ENCODE measurements at regions not wholly inside any gene's neighbourhood (a gene's known extent, or its start where the extent isn't known, plus 50 kb on each side); places are given as distances from the start of the nearest gene placed in this dataset.

- peaks cover 2% of the 10 kb centered on the region for H3K4me1 Mint-ChIP-seq
- H3K27ac Mint-ChIP-seq: no peak overlapping the region
- no peaks in the 10 kb centered on the region for H3K36me3 Mint-ChIP-seq (ENCODE audit: low read depth)
- H3K9me3 Mint-ChIP-seq: no peaks in the 10 kb centered on the region
- no peak overlapping the region for H3K4me3 Mint-ChIP-seq
- no peak for DNase-seq
- ChIA-PET POLR2A (no interaction called here), CTCF (interaction anchor here (1.8 to 2.8 kb wide), 2 partner anchors 45 to 611 kb away, joined by 4 to 12 read pairs; no protein-coding TSS in a partner anchor)
- H3K27me3 Mint-ChIP-seq: peaks cover 10% of the 10 kb centered on the region
Measured at GRCh38 chr1:60977661-60978060, 104.7 kb upstream of the NFIA start.

GRCh38 chr1:60974524-60975372 is 107.6 kb upstream of the NFIA start:
- POLR2A ChIA-PET: interaction anchor here (0.7 kb wide), 1 partner anchor 69 kb away, joined by 3 read pairs; no protein-coding TSS in a partner anchor
- no peak for DNase-seq
- H3K9me3 Mint-ChIP-seq: no peaks in the 10 kb centered on the region
- H3K27me3 Mint-ChIP-seq: peaks cover 21% of the 10 kb centered on the region
- H3K27ac Mint-ChIP-seq: no peak overlapping the region
- no peak overlapping the region for H3K4me3 Mint-ChIP-seq
- H3K36me3 Mint-ChIP-seq (ENCODE audit: low read depth): no peaks in the 10 kb centered on the region
- H3K4me1 Mint-ChIP-seq: peaks cover 2% of the 10 kb centered on the region
- CTCF ChIA-PET: interaction anchor here (0.6 to 1.7 kb wide), 2 partner anchors 67 to 76 kb away, joined by 3 to 6 read pairs; no protein-coding TSS in a partner anchor

- H3K27me3 Mint-ChIP-seq: peaks cover 23% of the 10 kb centered on the region
- no peak for DNase-seq
- no peaks in the 10 kb centered on the region for H3K9me3 Mint-ChIP-seq
- ChIA-PET POLR2A (no interaction called here), CTCF (no interaction called here)
- no peaks in the 10 kb centered on the region for H3K36me3 Mint-ChIP-seq (ENCODE audit: low read depth)
- H3K4me1 Mint-ChIP-seq: no peaks in the 10 kb centered on the region
- no peak overlapping the region for H3K4me3 Mint-ChIP-seq
- no peak overlapping the region for H3K27ac Mint-ChIP-seq
Measured at GRCh38 chr1:60973668-60974067, 108.7 kb upstream of the NFIA start.

- H3K9me3 Mint-ChIP-seq: no peaks in the 10 kb centered on the region
- ChIA-PET CTCF (no interaction called here), POLR2A (no interaction called here)
- H3K4me1 Mint-ChIP-seq: no peaks in the 10 kb centered on the region
- no peak overlapping the region for H3K27ac Mint-ChIP-seq
- no peaks in the 10 kb centered on the region for H3K36me3 Mint-ChIP-seq (ENCODE audit: low read depth)
- DNase-seq: no peak
- H3K27me3 Mint-ChIP-seq: peaks cover 26% of the 10 kb centered on the region
- no peak overlapping the region for H3K4me3 Mint-ChIP-seq
Measured at GRCh38 chr1:60972841-60973364, 109.5 kb upstream of the NFIA start.

GRCh38 chr1:60971330-60971729 is 111.0 kb upstream of the NFIA start:
- POLR2A ChIA-PET: no interaction called here
- no peak for DNase-seq
- Mint-ChIP-seq H3K36me3 (ENCODE audit: low read depth) (no peaks in the 10 kb centered on the region), H3K4me3 (no peak overlapping the region), H3K4me1 (no peaks in the 10 kb centered on the region), H3K27ac (no peak overlapping the region), H3K9me3 (peaks cover 11% of the 10 kb centered on the region), H3K27me3 (peaks cover 23% of the 10 kb centered on the region)
- CTCF ChIA-PET: no interaction called here

GRCh38 chr1:60969971-60970509 is 112.3 kb upstream of the NFIA start:
- POLR2A ChIA-PET: no interaction called here
- CTCF ChIA-PET: no interaction called here

GRCh38 chr1:60965280-60965854 is 117.0 kb upstream of the NFIA start:
- ChIA-PET POLR2A (no interaction called here), CTCF (no interaction called here)
- Mint-ChIP-seq H3K9me3 (peaks cover 25% of the 10 kb centered on the region), H3K4me1 (no peaks in the 10 kb centered on the region), H3K4me3 (no peak overlapping the region), H3K27ac (no peak overlapping the region), H3K36me3 (ENCODE audit: low read depth) (no peaks in the 10 kb centered on the region), H3K27me3 (peaks cover 10% of the 10 kb centered on the region)
- no peak for DNase-seq

More at GRCh38 chr1:60969971-60970509, 112.3 kb upstream of the NFIA start:
- no peak overlapping the region for H3K27ac Mint-ChIP-seq
- no peak overlapping the region for H3K4me3 Mint-ChIP-seq
- peaks cover 16% of the 10 kb centered on the region for H3K9me3 Mint-ChIP-seq
- no peaks in the 10 kb centered on the region for H3K4me1 Mint-ChIP-seq
- H3K27me3 Mint-ChIP-seq: peaks cover 21% of the 10 kb centered on the region
- no peak for DNase-seq
- H3K36me3 Mint-ChIP-seq (ENCODE audit: low read depth): no peaks in the 10 kb centered on the region

GRCh38 chr1:60963167-60963940 is 119.0 kb upstream of the NFIA start:
- Mint-ChIP-seq H3K9me3 (peaks cover 25% of the 10 kb centered on the region), H3K4me1 (no peaks in the 10 kb centered on the region), H3K27ac (no peak overlapping the region), H3K27me3 (peaks cover 7% of the 10 kb centered on the region), H3K4me3 (no peak overlapping the region), H3K36me3 (ENCODE audit: low read depth) (no peaks in the 10 kb centered on the region)
- DNase-seq: no peak
- POLR2A ChIA-PET: no interaction called here
- CTCF ChIA-PET: no interaction called here

GRCh38 chr1:60960891-60961461 is 121.4 kb upstream of the NFIA start:
- CTCF ChIA-PET: no interaction called here
- H3K27ac Mint-ChIP-seq: no peak overlapping the region
- no peaks in the 10 kb centered on the region for H3K36me3 Mint-ChIP-seq (ENCODE audit: low read depth)
- POLR2A ChIA-PET: no interaction called here
- peaks cover 14% of the 10 kb centered on the region for H3K9me3 Mint-ChIP-seq
- no peak for DNase-seq
- H3K4me1 Mint-ChIP-seq: no peaks in the 10 kb centered on the region
- H3K4me3 Mint-ChIP-seq: no peak overlapping the region
- peaks cover 11% of the 10 kb centered on the region for H3K27me3 Mint-ChIP-seq

GRCh38 chr1:60959701-60960100 is 122.7 kb upstream of the NFIA start:
- Mint-ChIP-seq H3K4me1 (no peaks in the 10 kb centered on the region), H3K27ac (no peak overlapping the region), H3K36me3 (ENCODE audit: low read depth) (no peaks in the 10 kb centered on the region), H3K27me3 (peaks cover 11% of the 10 kb centered on the region), H3K9me3 (peaks cover 8% of the 10 kb centered on the region), H3K4me3 (no peak overlapping the region)
- no peak for DNase-seq
- ChIA-PET POLR2A (no interaction called here), CTCF (no interaction called here)

GRCh38 chr1:60958001-60958400 is 124.4 kb upstream of the NFIA start:
- Mint-ChIP-seq H3K27me3 (peaks cover 12% of the 10 kb centered on the region), H3K9me3 (no peaks in the 10 kb centered on the region), H3K4me3 (no peak overlapping the region), H3K4me1 (no peaks in the 10 kb centered on the region), H3K36me3 (ENCODE audit: low read depth) (no peaks in the 10 kb centered on the region), H3K27ac (no peak overlapping the region)
- CTCF ChIA-PET: no interaction called here
- POLR2A ChIA-PET: no interaction called here
- DNase-seq: no peak

GRCh38 chr1:60956520-60956919 is 125.8 kb upstream of the NFIA start:
- Mint-ChIP-seq H3K4me3 (no peak overlapping the region), H3K4me1 (no peaks in the 10 kb centered on the region), H3K27ac (no peak overlapping the region), H3K27me3 (peaks cover 12% of the 10 kb centered on the region), H3K9me3 (no peaks in the 10 kb centered on the region), H3K36me3 (ENCODE audit: low read depth) (no peaks in the 10 kb centered on the region)
- POLR2A ChIA-PET: no interaction called here
- CTCF ChIA-PET: no interaction called here
- DNase-seq: no peak

- Mint-ChIP-seq H3K36me3 (ENCODE audit: low read depth) (no peaks in the 10 kb centered on the region), H3K27me3 (peaks cover 19% of the 10 kb centered on the region), H3K4me1 (no peaks in the 10 kb centered on the region), H3K9me3 (no peaks in the 10 kb centered on the region), H3K4me3 (no peak overlapping the region), H3K27ac (no peak overlapping the region)
- ChIA-PET POLR2A (no interaction called here), CTCF (no interaction called here)
- DNase-seq: no peak
Measured at GRCh38 chr1:60952612-60953111, 129.7 kb upstream of the NFIA start.
